Keratinocyte (primary cell): ENCODE measurements at regions not wholly inside any gene's neighbourhood (a gene's known extent, or its start where the extent isn't known, plus 50 kb on each side); places are given as distances from the start of the nearest gene placed in this dataset.
"Not testable (repeated sequence)": the region's sequence is repeated elsewhere in the genome, so short reads cannot be mapped to it uniquely, and the experiment has no call there.

Experiments used
- DNase-seq: peaks from one replicate; pipeline ENCODE4 v3.0.0-alpha.2; 2011; ENCODE audit warnings: low read depth, missing footprints, low spot score
- FAIRE-seq: peaks from 2 replicates; lab custom pipeline; 2011; peaks lifted over from hg19 to GRCh38; lab: Jason Lieb, UNC
- H2AFZ ChIP-seq: 2 replicates; pipeline ENCODE4 v1.6.0; 2012; ENCODE audit warnings: low read length, control low read depth, inconsistent platforms; ENCODE audit not compliant: control insufficient read depth
- H3K27ac ChIP-seq: 2 replicates; pipeline ENCODE4 v1.5.1; 2011; ENCODE audit warnings: low read length; ENCODE audit not compliant: control insufficient read depth, insufficient read depth
- H3K27me3 ChIP-seq: 3 replicates; pipeline ENCODE4 v1.6.0; 2011; ENCODE audit warnings: low read length; ENCODE audit not compliant: control insufficient read depth, insufficient read depth; ENCODE audit errors: extremely low read depth
- H3K36me3 ChIP-seq, 2 experiments: 2 replicates in 1 of 2; 3 replicates in 1 of 2; pipeline ENCODE4 v1.5.1; 2011; ENCODE audit warnings: low read length in 2 of 2, mild to moderate bottlenecking in 1 of 2; ENCODE audit not compliant: control insufficient read depth in 2 of 2, insufficient read depth in 2 of 2; ENCODE audit errors: extremely low read depth in 1 of 2
- H3K4me1 ChIP-seq: 3 replicates; pipeline ENCODE4 v1.5.1; 2011; ENCODE audit warnings: low read length; ENCODE audit not compliant: control insufficient read depth, insufficient read depth; ENCODE audit errors: extremely low read depth
- H3K4me2 ChIP-seq: 3 replicates; pipeline ENCODE4 v1.6.0; 2011; ENCODE audit warnings: low read depth, low read length; ENCODE audit not compliant: control insufficient read depth, insufficient read depth; ENCODE audit errors: extremely low read depth
- H3K4me3 ChIP-seq, 3 experiments: fragments of 200-600 bp in 1 of 3; sonication (generic) in 1 of 3; 2 replicates in 2 of 3; 3 replicates in 1 of 3; pipeline ENCODE4 v1.5.1; 2011 to 2016; ENCODE audit warnings: low read length in 3 of 3, mild to moderate bottlenecking in 3 of 3, control low read depth in 2 of 3, inconsistent platforms in 1 of 3, low read depth in 1 of 3, mixed read lengths in 1 of 3, mixed run types in 1 of 3, moderate library complexity in 1 of 3; ENCODE audit not compliant: control insufficient read depth in 2 of 3, insufficient read depth in 2 of 3; ENCODE audit errors: extremely low read depth in 1 of 3
- H3K79me2 ChIP-seq: 2 replicates; pipeline ENCODE4 v1.6.0; 2012; ENCODE audit warnings: low read length; ENCODE audit not compliant: control insufficient read depth, insufficient read depth
- H3K9ac ChIP-seq: 3 replicates; pipeline ENCODE4 v1.6.0; 2011; ENCODE audit warnings: low read length; ENCODE audit not compliant: control insufficient read depth, insufficient read depth; ENCODE audit errors: extremely low read depth
- H3K9me1 ChIP-seq: 3 replicates; pipeline ENCODE4 v1.6.0; 2011; ENCODE audit warnings: low read length; ENCODE audit not compliant: control insufficient read depth, insufficient read depth; ENCODE audit errors: extremely low read depth
- H3K9me3 ChIP-seq: 2 replicates; pipeline ENCODE4 v1.5.1; 2012; ENCODE audit warnings: low read depth, low read length; ENCODE audit not compliant: control insufficient read depth
- H4K20me1 ChIP-seq: 3 replicates; pipeline ENCODE4 v1.6.0; 2011; ENCODE audit warnings: low read length; ENCODE audit not compliant: control insufficient read depth, insufficient read depth; ENCODE audit errors: extremely low read depth
- EZH2 ChIP-seq: IDR thresholded peaks from one replicate; pipeline ENCODE4 v1.6.1; 2012; ENCODE audit warnings: inconsistent platforms, mild to moderate bottlenecking, low read length, moderate library complexity
- dilution Hi-C: fragments of 300-500 bp; cut with MboI; formaldehyde crosslinking; loops from one replicate; pipeline ENCODE4 v1.7.0; 2020; ENCODE audit warnings: low sequenced_read_pairs; ENCODE audit not compliant: extremely low pct_ligation_motif_present
- TF ChIP-seq, protein P1 (sequence below), 3 experiments: IDR thresholded peaks in 1 of 3; conservative IDR thresholded peaks in 1 of 3; optimal IDR thresholded peaks in 1 of 3; 2 replicates in 2 of 3; 3 replicates in 1 of 3; pipeline versions ENCODE3 to v1.5.1; 2011; ENCODE audit warnings: low read length in 3 of 3, mild to moderate bottlenecking in 3 of 3, moderate library complexity in 2 of 3, control low read depth in 1 of 3, inconsistent platforms in 1 of 3; ENCODE audit not compliant: insufficient read depth in 2 of 3; ENCODE audit errors: extremely low read depth in 1 of 3

DNA sequence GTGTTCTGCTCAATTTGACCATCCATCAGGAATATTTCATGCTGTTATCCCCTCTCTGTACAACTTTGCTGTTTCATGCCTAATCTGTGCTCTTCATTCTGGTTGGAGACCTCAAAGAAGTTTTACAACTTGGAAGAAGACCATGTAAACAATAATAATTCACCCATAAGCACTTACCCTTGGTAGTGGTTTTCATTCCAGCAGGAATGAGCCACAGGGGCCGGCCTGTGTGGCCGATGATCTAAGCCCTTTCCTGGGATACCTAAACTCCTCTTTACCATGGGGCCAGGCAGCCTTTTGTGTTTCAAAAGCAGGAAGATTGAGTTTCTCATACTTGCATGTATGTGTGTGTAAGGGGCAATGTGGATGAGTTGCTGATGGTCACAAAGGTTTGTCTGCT is 165.0 kb downstream of the FGF1 start:
- DNase-seq: no peak
- dilution Hi-C loops: no loop called here
- H2AFZ ChIP-seq: no peak overlapping the region
- H3K4me3 ChIP-seq: no peak overlapping the region
- H3K4me1 ChIP-seq: no peaks in the 10 kb centered on the region
- FAIRE-seq: no peak
- H4K20me1 ChIP-seq: no peaks in the 10 kb centered on the region
- no peaks in the 10 kb centered on the region for H3K27me3 ChIP-seq
- no peaks in the 10 kb centered on the region for H3K79me2 ChIP-seq
- H3K9ac ChIP-seq: no peak overlapping the region
- no peak overlapping the region for H3K27ac ChIP-seq
- H3K9me3 ChIP-seq: no peaks in the 10 kb centered on the region
- no peak overlapping the region for H3K4me2 ChIP-seq
- H3K9me1 ChIP-seq: no peaks in the 10 kb centered on the region
- H3K36me3 ChIP-seq: no peaks in the 10 kb centered on the region
- no peak for TF ChIP-seq EZH2
- TF ChIP-seq, protein P1, sequence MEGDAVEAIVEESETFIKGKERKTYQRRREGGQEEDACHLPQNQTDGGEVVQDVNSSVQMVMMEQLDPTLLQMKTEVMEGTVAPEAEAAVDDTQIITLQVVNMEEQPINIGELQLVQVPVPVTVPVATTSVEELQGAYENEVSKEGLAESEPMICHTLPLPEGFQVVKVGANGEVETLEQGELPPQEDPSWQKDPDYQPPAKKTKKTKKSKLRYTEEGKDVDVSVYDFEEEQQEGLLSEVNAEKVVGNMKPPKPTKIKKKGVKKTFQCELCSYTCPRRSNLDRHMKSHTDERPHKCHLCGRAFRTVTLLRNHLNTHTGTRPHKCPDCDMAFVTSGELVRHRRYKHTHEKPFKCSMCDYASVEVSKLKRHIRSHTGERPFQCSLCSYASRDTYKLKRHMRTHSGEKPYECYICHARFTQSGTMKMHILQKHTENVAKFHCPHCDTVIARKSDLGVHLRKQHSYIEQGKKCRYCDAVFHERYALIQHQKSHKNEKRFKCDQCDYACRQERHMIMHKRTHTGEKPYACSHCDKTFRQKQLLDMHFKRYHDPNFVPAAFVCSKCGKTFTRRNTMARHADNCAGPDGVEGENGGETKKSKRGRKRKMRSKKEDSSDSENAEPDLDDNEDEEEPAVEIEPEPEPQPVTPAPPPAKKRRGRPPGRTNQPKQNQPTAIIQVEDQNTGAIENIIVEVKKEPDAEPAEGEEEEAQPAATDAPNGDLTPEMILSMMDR (optimal IDR thresholded peaks at IDR 0.05 in 1 of 3, IDR thresholded peaks at IDR 0.05 in 1 of 3, conservative IDR thresholded peaks at IDR 0.05 in 1 of 3; ENCODE audit: extremely low read depth in 1 of 3, insufficient read depth in 2 of 3, low read length in 3 of 3): no peak

DNA sequence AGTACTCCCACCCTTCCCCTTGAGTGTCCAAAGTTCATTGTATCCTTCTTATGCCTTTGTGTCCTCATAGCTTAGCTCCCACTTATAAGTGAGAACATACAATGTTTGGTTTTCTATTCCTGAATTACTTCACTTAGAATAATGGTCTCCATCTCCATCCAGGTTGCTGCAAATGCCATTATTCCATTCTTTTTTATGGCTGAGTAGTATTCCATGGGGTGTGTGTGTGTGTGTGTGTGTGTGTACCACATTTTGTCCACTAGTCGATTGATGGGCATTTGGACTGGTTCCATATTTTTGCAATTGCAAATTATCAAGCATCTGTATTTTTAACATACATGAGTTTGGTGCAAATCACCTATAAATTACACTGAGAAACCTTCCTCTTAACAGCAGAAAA is 166.0 kb downstream of the FGF1 start:
- FAIRE-seq, H3K4me2 ChIP-seq, H3K27me3 ChIP-seq, H3K4me3 ChIP-seq, H2AFZ ChIP-seq, H3K36me3 ChIP-seq, H3K9ac ChIP-seq, H3K4me1 ChIP-seq, H3K9me1 ChIP-seq, H4K20me1 ChIP-seq, DNase-seq, dilution Hi-C loops, H3K27ac ChIP-seq, H3K9me3 ChIP-seq, H3K79me2 ChIP-seq: not testable (repeated sequence)

DNA sequence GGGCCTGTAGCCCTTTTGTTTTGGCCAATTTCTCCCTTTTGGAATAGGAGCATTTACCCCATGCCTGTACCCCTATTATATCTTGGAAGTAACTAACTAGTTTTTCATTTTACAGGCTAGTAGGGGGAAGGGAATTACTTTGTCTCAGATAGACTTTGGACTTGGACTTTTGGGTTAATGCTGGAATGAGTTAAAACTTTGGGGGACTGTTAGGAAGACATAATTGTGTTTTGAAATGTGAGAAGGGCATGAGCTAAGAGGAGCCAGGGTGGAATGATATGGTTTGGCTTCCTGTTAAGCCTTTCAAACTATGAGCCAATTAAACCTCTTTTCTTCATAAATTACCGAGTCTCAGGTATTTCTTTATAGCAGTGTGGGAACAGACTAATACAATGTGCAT is 168.1 kb downstream of the FGF1 start:
- dilution Hi-C loops: no loop called here
- Histone ChIP-seq H3K4me3 (no peak overlapping the region), H3K9me1 (no peaks in the 10 kb centered on the region), H4K20me1 (no peaks in the 10 kb centered on the region), H3K27ac (no peak overlapping the region), H3K9ac (no peak overlapping the region), H3K9me3 (no peaks in the 10 kb centered on the region), H2AFZ (no peak overlapping the region), H3K79me2 (no peaks in the 10 kb centered on the region), H3K4me1 (peaks cover under 1% of the 10 kb centered on the region), H3K27me3 (no peaks in the 10 kb centered on the region), H3K36me3 (no peaks in the 10 kb centered on the region), H3K4me2 (no peak overlapping the region)
- TF ChIP-seq, protein P1 (optimal IDR thresholded peaks at IDR 0.05 in 1 of 3, IDR thresholded peaks at IDR 0.05 in 1 of 3, conservative IDR thresholded peaks at IDR 0.05 in 1 of 3; ENCODE audit: extremely low read depth in 1 of 3, insufficient read depth in 2 of 3, low read length in 3 of 3): no peak
- no peak for TF ChIP-seq EZH2
- FAIRE-seq: no peak
- DNase-seq: no peak
